Erythroblast (primary cell): ENCODE measurements at regions not wholly inside any gene's neighbourhood (a gene's known extent, or its start where the extent isn't known, plus 50 kb on each side); places are given as distances from the start of the nearest gene placed in this dataset.

Source experiments
- GATA1 ChIP-seq: IDR thresholded peaks from 2 replicates; pipeline ENCODE4 v1.6.1; 2011; ENCODE audit warnings: low read depth, mild to moderate bottlenecking, control low read depth, low read length, moderate library complexity
- POLR2A ChIP-seq: IDR thresholded peaks from 2 replicates; pipeline ENCODE4 v1.6.1; 2011; ENCODE audit warnings: mild to moderate bottlenecking, low read length

GRCh38 chr17:69814031-69814430 lies 261.0 kb upstream of the KCNJ16 start:
- TF ChIP-seq POLR2A, result no peak
- TF ChIP-seq GATA1, result no peak
